ENCODE measurements at regions not wholly inside any gene's neighbourhood (a gene's known extent, or its start where the extent isn't known, plus 50 kb on each side); places are given as distances from the start of the nearest gene placed in this dataset.

- Histone ChIP-seq H3K79me1 (replicated peaks; ENCODE audit: low read length, poor library complexity, severe bottlenecking) (no peaks in the 10 kb centered on the region), H3K27me3 (ENCODE audit: control insufficient read depth in 1 of 2, insufficient read depth in 1 of 2, low read length in 2 of 2) (no peaks in the 10 kb centered on the region), H3K18ac (ENCODE audit: low read depth in 1 of 2, low read length in 2 of 2) (no peak overlapping the region), H2BK5ac (ENCODE audit: low read depth, low read length, poor library complexity, severe bottlenecking) (no peak overlapping the region), H3K9ac (ENCODE audit: low read length) (no peak overlapping the region), H2BK120ac (ENCODE audit: low read depth, low read length) (no peak overlapping the region), H3K4ac (ENCODE audit: low read depth in 1 of 2, low read length in 2 of 2) (no peak overlapping the region), H4K8ac (ENCODE audit: low read length) (no peak overlapping the region), H3K4me2 (ENCODE audit: low read length, poor library complexity, severe bottlenecking) (no peak overlapping the region), H4K91ac (ENCODE audit: low read length) (no peak overlapping the region), H3K4me3 (ENCODE audit: insufficient read depth in 1 of 2, low read depth in 1 of 2, low read length in 2 of 2) (no peak overlapping the region), H3K9me3 (ENCODE audit: control insufficient read depth, low read length) (no peaks in the 10 kb centered on the region), H3K27ac (ENCODE audit: low read length, poor library complexity, severe bottlenecking) (no peak overlapping the region), H3K4me1 (ENCODE audit: control insufficient read depth, insufficient read depth, low read depth, low read length) (no peaks in the 10 kb centered on the region), H2AK5ac (ENCODE audit: low read length, severe bottlenecking) (no peak overlapping the region), H3K14ac (ENCODE audit: low read length in 2 of 2) (no peak overlapping the region), H2BK15ac (ENCODE audit: low read depth, poor library complexity, severe bottlenecking) (no peak overlapping the region), H3K23ac (ENCODE audit: low read length in 2 of 2) (no peak overlapping the region), H2AFZ (ENCODE audit: low read depth, low read length) (no peak overlapping the region), H2BK12ac (ENCODE audit: low read length in 2 of 2) (no peak overlapping the region), H3K36me3 (ENCODE audit: control insufficient read depth in 1 of 2, insufficient read depth in 2 of 2, low read depth in 1 of 2, low read length in 2 of 2) (no peaks in the 10 kb centered on the region)
- no peak for DNase-seq
- WGBS: 92% methylated on average over 2 of the region's 4 CpGs
Measured at GRCh38 chr18:67134911-67135310, 381.6 kb downstream of the DSEL start.

- H2BK12ac ChIP-seq (ENCODE audit: low read length in 2 of 2): no peak overlapping the region
- no peak overlapping the region for H3K4me2 ChIP-seq (ENCODE audit: low read length, poor library complexity, severe bottlenecking)
- no peak overlapping the region for H2BK5ac ChIP-seq (ENCODE audit: low read depth, low read length, poor library complexity, severe bottlenecking)
- no peaks in the 10 kb centered on the region for H3K27me3 ChIP-seq (ENCODE audit: control insufficient read depth in 1 of 2, insufficient read depth in 1 of 2, low read length in 2 of 2)
- no peaks in the 10 kb centered on the region for H3K79me1 ChIP-seq (replicated peaks; ENCODE audit: low read length, poor library complexity, severe bottlenecking)
- no peak overlapping the region for H3K4ac ChIP-seq (ENCODE audit: low read depth in 1 of 2, low read length in 2 of 2)
- no peak overlapping the region for H2BK15ac ChIP-seq (ENCODE audit: low read depth, poor library complexity, severe bottlenecking)
- no peak overlapping the region for H3K18ac ChIP-seq (ENCODE audit: low read depth in 1 of 2, low read length in 2 of 2)
- H2BK120ac ChIP-seq (ENCODE audit: low read depth, low read length): no peak overlapping the region
- no peak overlapping the region for H3K9ac ChIP-seq (ENCODE audit: low read length)
- H3K14ac ChIP-seq (ENCODE audit: low read length in 2 of 2): no peak overlapping the region
- H3K4me1 ChIP-seq (ENCODE audit: control insufficient read depth, insufficient read depth, low read depth, low read length): no peaks in the 10 kb centered on the region
- no peak overlapping the region for H3K4me3 ChIP-seq (ENCODE audit: insufficient read depth in 1 of 2, low read depth in 1 of 2, low read length in 2 of 2)
- H4K91ac ChIP-seq (ENCODE audit: low read length): no peak overlapping the region
- H2AK5ac ChIP-seq (ENCODE audit: low read length, severe bottlenecking): no peak overlapping the region
- DNase-seq: no peak
- no peak overlapping the region for H4K8ac ChIP-seq (ENCODE audit: low read length)
- no peak overlapping the region for H3K23ac ChIP-seq (ENCODE audit: low read length in 2 of 2)
- no peaks in the 10 kb centered on the region for H3K36me3 ChIP-seq (ENCODE audit: control insufficient read depth in 1 of 2, insufficient read depth in 2 of 2, low read depth in 1 of 2, low read length in 2 of 2)
- H2AFZ ChIP-seq (ENCODE audit: low read depth, low read length): no peak overlapping the region
- no peak overlapping the region for H3K27ac ChIP-seq (ENCODE audit: low read length, poor library complexity, severe bottlenecking)
- WGBS: 69% methylated on average over 2 of the region's 3 CpGs
- H3K9me3 ChIP-seq (ENCODE audit: control insufficient read depth, low read length): no peaks in the 10 kb centered on the region
Measured at GRCh38 chr18:67133669-67134068, 382.9 kb downstream of the DSEL start.

DNA sequence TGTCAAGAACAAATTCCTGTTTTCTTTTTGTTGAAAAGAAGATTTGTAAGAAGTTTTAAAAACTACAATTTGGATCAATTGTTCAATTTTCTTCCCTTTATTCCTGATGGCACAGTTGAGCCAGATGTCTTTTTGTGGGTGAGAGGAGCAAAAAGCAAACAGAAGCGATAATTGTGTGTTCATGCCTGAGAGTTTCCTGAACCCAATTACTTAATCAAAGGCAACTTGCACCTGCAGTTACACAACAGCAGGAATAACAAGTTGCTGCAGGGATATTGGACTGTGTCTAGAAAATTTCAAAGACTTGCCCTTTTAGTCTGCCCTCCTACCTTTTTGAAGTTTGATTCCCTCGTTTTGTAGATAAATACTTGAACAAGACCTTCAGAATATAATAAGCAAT, 383.6 kb downstream of the DSEL start:
- Histone ChIP-seq H2BK12ac (ENCODE audit: low read length in 2 of 2) (no peak overlapping the region), H2BK5ac (ENCODE audit: low read depth, low read length, poor library complexity, severe bottlenecking) (no peak overlapping the region), H4K91ac (ENCODE audit: low read length) (no peak overlapping the region), H3K79me1 (replicated peaks; ENCODE audit: low read length, poor library complexity, severe bottlenecking) (no peaks in the 10 kb centered on the region), H3K18ac (ENCODE audit: low read depth in 1 of 2, low read length in 2 of 2) (no peak overlapping the region), H3K4me1 (ENCODE audit: control insufficient read depth, insufficient read depth, low read depth, low read length) (no peaks in the 10 kb centered on the region), H2AK5ac (ENCODE audit: low read length, severe bottlenecking) (no peak overlapping the region), H4K8ac (ENCODE audit: low read length) (no peak overlapping the region), H3K14ac (ENCODE audit: low read length in 2 of 2) (no peak overlapping the region), H3K36me3 (ENCODE audit: control insufficient read depth in 1 of 2, insufficient read depth in 2 of 2, low read depth in 1 of 2, low read length in 2 of 2) (no peaks in the 10 kb centered on the region), H2AFZ (ENCODE audit: low read depth, low read length) (no peak overlapping the region), H3K23ac (ENCODE audit: low read length in 2 of 2) (no peak overlapping the region), H3K9ac (ENCODE audit: low read length) (no peak overlapping the region), H3K4me2 (ENCODE audit: low read length, poor library complexity, severe bottlenecking) (no peak overlapping the region), H2BK120ac (ENCODE audit: low read depth, low read length) (no peak overlapping the region), H3K4ac (ENCODE audit: low read depth in 1 of 2, low read length in 2 of 2) (no peak overlapping the region), H2BK15ac (ENCODE audit: low read depth, poor library complexity, severe bottlenecking) (no peak overlapping the region), H3K27me3 (ENCODE audit: control insufficient read depth in 1 of 2, insufficient read depth in 1 of 2, low read length in 2 of 2) (no peaks in the 10 kb centered on the region), H3K9me3 (ENCODE audit: control insufficient read depth, low read length) (no peaks in the 10 kb centered on the region), H3K27ac (ENCODE audit: low read length, poor library complexity, severe bottlenecking) (no peak overlapping the region), H3K4me3 (ENCODE audit: insufficient read depth in 1 of 2, low read depth in 1 of 2, low read length in 2 of 2) (no peak overlapping the region)
- WGBS: 100% methylated on average over 2 of the region's 2 CpGs
- no peak for DNase-seq

DNA sequence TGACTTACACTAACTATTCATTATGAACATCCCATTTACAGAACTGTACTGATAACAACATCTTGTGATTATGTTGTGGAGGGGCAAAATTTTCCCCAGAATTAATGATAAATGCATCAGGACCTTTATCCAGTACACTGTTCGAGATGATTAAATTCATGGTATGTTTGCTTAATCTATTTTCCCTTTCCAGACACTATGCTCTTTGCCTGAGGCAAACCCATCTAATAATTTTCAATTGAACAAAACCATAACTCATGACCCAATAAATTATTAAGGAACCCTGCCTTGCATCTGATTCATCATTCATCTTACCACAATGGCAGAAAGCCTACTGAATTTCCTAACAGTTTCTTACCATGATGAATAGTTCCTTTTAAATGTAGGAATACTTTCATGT, 385.0 kb downstream of the DSEL start:
- Histone ChIP-seq H3K36me3 (ENCODE audit: control insufficient read depth in 1 of 2, insufficient read depth in 2 of 2, low read depth in 1 of 2, low read length in 2 of 2) (no peaks in the 10 kb centered on the region), H2BK12ac (ENCODE audit: low read length in 2 of 2) (no peak overlapping the region), H2AK5ac (ENCODE audit: low read length, severe bottlenecking) (no peak overlapping the region), H3K27me3 (ENCODE audit: control insufficient read depth in 1 of 2, insufficient read depth in 1 of 2, low read length in 2 of 2) (no peaks in the 10 kb centered on the region), H3K79me1 (replicated peaks; ENCODE audit: low read length, poor library complexity, severe bottlenecking) (no peaks in the 10 kb centered on the region), H3K14ac (ENCODE audit: low read length in 2 of 2) (no peak overlapping the region), H3K4me3 (ENCODE audit: insufficient read depth in 1 of 2, low read depth in 1 of 2, low read length in 2 of 2) (no peak overlapping the region), H2BK5ac (ENCODE audit: low read depth, low read length, poor library complexity, severe bottlenecking) (no peak overlapping the region), H3K9ac (ENCODE audit: low read length) (no peak overlapping the region), H2AFZ (ENCODE audit: low read depth, low read length) (no peak overlapping the region), H4K8ac (ENCODE audit: low read length) (no peak overlapping the region), H3K27ac (ENCODE audit: low read length, poor library complexity, severe bottlenecking) (no peak overlapping the region), H3K4ac (ENCODE audit: low read depth in 1 of 2, low read length in 2 of 2) (no peak overlapping the region), H3K4me2 (ENCODE audit: low read length, poor library complexity, severe bottlenecking) (no peak overlapping the region), H2BK120ac (ENCODE audit: low read depth, low read length) (no peak overlapping the region), H3K4me1 (ENCODE audit: control insufficient read depth, insufficient read depth, low read depth, low read length) (no peaks in the 10 kb centered on the region), H4K91ac (ENCODE audit: low read length) (no peak overlapping the region), H2BK15ac (ENCODE audit: low read depth, poor library complexity, severe bottlenecking) (no peak overlapping the region), H3K23ac (ENCODE audit: low read length in 2 of 2) (no peak overlapping the region), H3K18ac (ENCODE audit: low read depth in 1 of 2, low read length in 2 of 2) (no peak overlapping the region), H3K9me3 (ENCODE audit: control insufficient read depth, low read length) (no peaks in the 10 kb centered on the region)
- no peak for DNase-seq
- WGBS: 94% methylated on average over 1 of the region's 1 CpG

All from mesenchymal stem cell (in vitro differentiated cells and primary cell).